Thymus (tissue), 11 donors: ENCODE measurements at regions not wholly inside any gene's neighbourhood (a gene's known extent, or its start where the extent isn't known, plus 50 kb on each side); places are given as distances from the start of the nearest gene placed in this dataset.
"Not testable (repeated sequence)": the region's sequence is repeated elsewhere in the genome, so short reads cannot be mapped to it uniquely, and the experiment has no call there.

ENCODE experiments used
- DNase-seq, 9 donors: peaks; one replicate each; pipeline ENCODE4 v3.0.0-alpha.2; 2013; ENCODE audit warnings: low spot score in 9 of 9, low read depth in 6 of 9, missing footprints in 1 of 9
- H3K27ac ChIP-seq, 2 donors: one replicate each; pipeline ENCODE4 v1.5.1; 2013; ENCODE audit warnings: control low read depth in 1 of 2, low read depth in 1 of 2, low read length in 1 of 2, mild to moderate bottlenecking in 1 of 2, moderate library complexity in 1 of 2
- H3K27me3 ChIP-seq, 2 donors: one replicate each; pipeline ENCODE4 v1.5.1; 2013; ENCODE audit warnings: low read length in 1 of 2; ENCODE audit not compliant: control insufficient read depth in 2 of 2, insufficient read depth in 1 of 2
- H3K36me3 ChIP-seq, 2 donors: one replicate each; pipeline ENCODE4 v1.5.1; 2013; ENCODE audit warnings: low read length in 1 of 2, mild to moderate bottlenecking in 1 of 2, moderate library complexity in 1 of 2; ENCODE audit not compliant: control insufficient read depth in 2 of 2, insufficient read depth in 2 of 2
- H3K4me1 ChIP-seq, 2 donors: one replicate each; pipeline ENCODE4 v1.5.1; 2013; ENCODE audit warnings: low read length in 2 of 2; ENCODE audit not compliant: control insufficient read depth in 2 of 2, insufficient read depth in 2 of 2
- H3K4me3 ChIP-seq, 2 donors: one replicate each; pipeline ENCODE4 v1.5.1; 2013; ENCODE audit warnings: low read length in 2 of 2, control low read depth in 1 of 2, mild to moderate bottlenecking in 1 of 2
- H3K9me3 ChIP-seq, 2 donors: one replicate each; pipeline ENCODE4 v1.5.1; 2013; ENCODE audit warnings: low read length in 1 of 2, mild to moderate bottlenecking in 1 of 2; ENCODE audit not compliant: control insufficient read depth in 2 of 2, insufficient read depth in 1 of 2
- WGBS: extraction: QIAGEN DNeasy Blood & Tissue Kit; methylation state at CpG from one replicate; pipeline ENCODE4 v1.1.7; 2013; 5-methylcytosine and 5-hydroxymethylcytosine counted together
- donor health status: healthy.

DNA sequence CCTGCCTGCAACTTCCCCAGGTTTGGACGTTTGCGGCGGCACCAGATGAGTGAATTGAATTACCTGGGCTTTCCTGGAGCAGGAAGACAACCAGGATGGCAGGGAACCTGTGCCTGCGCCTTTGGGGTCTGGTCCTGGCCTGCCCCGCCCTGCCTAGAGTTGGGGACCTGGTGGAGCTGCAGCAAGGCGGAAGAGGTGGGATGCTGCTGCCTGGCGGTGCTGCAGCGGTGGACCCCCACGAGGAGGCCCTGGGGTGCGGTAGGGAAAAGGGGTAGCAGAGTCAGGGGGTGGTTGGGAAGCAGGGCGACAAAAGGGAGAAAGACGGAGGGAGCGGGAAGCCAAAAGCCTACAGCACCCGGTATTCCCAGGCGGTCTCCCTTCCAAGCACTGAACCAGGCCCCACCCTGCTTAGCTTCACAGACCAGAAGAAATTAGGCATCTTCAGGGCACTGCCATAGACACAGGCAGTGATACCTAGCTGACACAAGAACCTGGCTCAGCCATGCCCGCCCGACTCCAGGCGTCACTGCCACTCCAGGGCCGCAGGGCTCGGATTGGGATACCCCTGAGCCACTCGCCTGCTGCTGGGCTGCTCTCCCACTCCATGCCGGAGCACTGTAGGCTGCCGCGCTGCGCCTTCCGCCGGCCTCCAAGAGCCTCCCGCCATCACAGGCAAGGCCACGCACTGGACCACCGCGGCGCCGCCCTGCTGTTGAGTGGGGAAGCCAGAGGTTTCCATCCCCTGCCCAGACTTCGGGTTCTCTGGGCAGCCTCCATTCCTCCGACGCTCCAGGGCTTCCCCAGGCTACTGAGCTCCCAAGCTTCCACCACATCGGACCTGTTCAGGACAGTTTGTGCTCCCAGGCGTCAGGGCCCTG lies 155.2 kb upstream of the ALG10B start:
- no peak overlapping the region for H3K4me3 ChIP-seq
- no peaks in the 10 kb centered on the region for H3K27me3 ChIP-seq
- no peaks in the 10 kb centered on the region for H3K36me3 ChIP-seq
- no peak overlapping the region for H3K27ac ChIP-seq
- no peaks in the 10 kb centered on the region for H3K4me1 ChIP-seq
- H3K9me3 ChIP-seq = peaks cover 27 to 83% of the 10 kb centered on the region in 2 donors
- no peak for DNase-seq
- WGBS = 93% methylated on average over 38 of the region's 38 CpGs

DNA sequence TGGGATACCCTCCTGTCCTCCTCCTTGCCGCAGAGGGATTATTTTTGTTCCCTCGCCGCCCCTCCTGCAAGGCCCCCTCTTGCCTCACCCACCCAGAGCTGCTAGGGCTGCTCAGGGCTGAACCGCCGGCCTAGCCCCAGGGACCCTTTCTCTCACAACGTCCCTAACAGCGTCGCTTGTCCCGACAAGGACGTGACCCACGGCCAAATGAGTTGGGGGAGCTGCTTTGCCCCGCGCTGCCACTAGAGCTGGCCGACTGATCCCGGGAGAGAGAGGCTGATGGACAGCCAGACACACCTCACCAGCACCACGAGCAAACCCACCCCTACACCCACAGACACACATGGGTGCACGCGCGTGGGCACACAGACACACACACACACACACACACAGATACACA lies 154.6 kb upstream of the ALG10B start:
- no peak overlapping the region for H3K4me3 ChIP-seq
- WGBS = 94% methylated on average over 19 of the region's 19 CpGs
- no peaks in the 10 kb centered on the region for H3K4me1 ChIP-seq
- DNase-seq = no peak
- peaks cover 23 to 79% of the 10 kb centered on the region in 2 donors for H3K9me3 ChIP-seq
- no peak overlapping the region for H3K27ac ChIP-seq
- H3K27me3 ChIP-seq = no peaks in the 10 kb centered on the region
- no peaks in the 10 kb centered on the region for H3K36me3 ChIP-seq

- H3K27ac ChIP-seq = no peak overlapping the region
- H3K4me3 ChIP-seq = no peak overlapping the region
- 94% methylated on average over 35 of the region's 35 CpGs for WGBS
- DNase-seq = no peak
- no peaks in the 10 kb centered on the region for H3K27me3 ChIP-seq
- H3K9me3 ChIP-seq = peaks cover 16 to 70% of the 10 kb centered on the region in 2 donors
- H3K4me1 ChIP-seq = no peaks in the 10 kb centered on the region
- H3K36me3 ChIP-seq = no peaks in the 10 kb centered on the region
Observed at GRCh38 chr12:38162708-38163441, 153.7 kb upstream of the ALG10B start.

DNA sequence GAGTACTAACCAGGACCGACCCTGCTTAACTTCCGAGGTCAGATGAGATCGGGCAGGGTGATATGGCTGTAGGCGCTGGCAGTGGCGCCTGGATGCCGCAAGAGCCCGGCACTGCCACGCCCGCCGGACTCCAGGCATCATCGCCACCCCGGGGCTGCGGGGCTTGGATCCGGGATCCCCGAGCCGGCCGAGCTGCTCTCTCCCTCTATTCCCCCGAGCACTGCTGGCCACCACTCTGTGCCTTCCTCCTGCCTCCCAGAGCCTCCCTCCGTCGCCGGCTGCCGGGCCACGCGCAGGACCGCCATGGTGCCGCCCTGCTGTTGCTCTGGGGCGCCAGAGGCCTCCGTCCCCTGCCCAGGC lies 153.2 kb upstream of the ALG10B start:
- Histone ChIP-seq H3K27ac (no peak overlapping the region), H3K36me3 (no peaks in the 10 kb centered on the region), H3K27me3 (no peaks in the 10 kb centered on the region), H3K4me1 (no peaks in the 10 kb centered on the region), H3K4me3 (no peak overlapping the region), H3K9me3 (peaks cover 13 to 65% of the 10 kb centered on the region in 2 donors)
- no peak for DNase-seq
- WGBS = 92% methylated on average over 28 of the region's 28 CpGs

DNA sequence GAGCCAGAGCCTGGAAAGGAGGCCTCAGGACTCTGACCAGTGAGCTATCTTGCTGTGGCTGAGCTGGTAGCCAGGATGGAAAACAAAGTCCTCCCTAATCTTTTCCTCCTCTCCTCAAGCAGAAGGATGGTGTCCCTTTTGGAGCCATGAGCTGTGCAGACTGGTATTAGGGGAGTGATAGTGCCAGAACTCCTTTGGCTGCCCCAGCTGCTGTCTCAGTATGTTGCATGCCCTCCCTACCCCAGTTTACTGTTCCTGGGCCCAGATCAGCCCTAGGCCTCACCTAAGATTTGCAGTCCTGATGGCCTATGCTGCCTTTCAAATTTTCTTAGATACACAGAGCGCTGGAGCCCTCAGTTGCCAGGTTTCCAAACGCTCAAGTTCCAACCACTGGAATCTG lies 150.3 kb upstream of the ALG10B start:
- Histone ChIP-seq H3K9me3 (peaks cover 7 to 37% of the 10 kb centered on the region in 2 donors), H3K27me3 (no peaks in the 10 kb centered on the region), H3K27ac (no peak overlapping the region), H3K4me1 (no peaks in the 10 kb centered on the region), H3K4me3 (no peak overlapping the region), H3K36me3 (no peaks in the 10 kb centered on the region)
- 85% methylated on average over 2 of the region's 2 CpGs for WGBS
- no peak for DNase-seq

DNA sequence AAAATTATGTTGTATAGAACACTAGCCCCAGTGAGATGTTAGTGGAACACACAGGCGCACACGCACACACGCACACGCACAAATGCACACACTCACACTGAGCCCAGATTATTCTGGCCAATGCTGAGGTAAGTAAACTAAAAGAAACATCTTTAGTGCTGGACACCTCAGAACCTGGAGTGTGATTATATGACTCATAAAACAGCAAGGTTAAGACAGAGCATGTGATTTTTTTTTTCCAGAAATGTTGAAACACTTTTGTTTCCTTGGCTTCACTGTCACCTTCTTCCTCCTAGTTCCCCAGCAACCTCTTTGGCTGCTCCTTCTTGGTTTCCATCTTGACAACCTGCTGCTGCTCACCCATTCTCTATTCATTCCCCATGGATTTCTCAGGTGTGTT lies 141.0 kb upstream of the ALG10B start:
- H3K27ac ChIP-seq = no peak overlapping the region
- H3K36me3 ChIP-seq = no peaks in the 10 kb centered on the region
- WGBS = 96% methylated on average over 4 of the region's 4 CpGs

DNA sequence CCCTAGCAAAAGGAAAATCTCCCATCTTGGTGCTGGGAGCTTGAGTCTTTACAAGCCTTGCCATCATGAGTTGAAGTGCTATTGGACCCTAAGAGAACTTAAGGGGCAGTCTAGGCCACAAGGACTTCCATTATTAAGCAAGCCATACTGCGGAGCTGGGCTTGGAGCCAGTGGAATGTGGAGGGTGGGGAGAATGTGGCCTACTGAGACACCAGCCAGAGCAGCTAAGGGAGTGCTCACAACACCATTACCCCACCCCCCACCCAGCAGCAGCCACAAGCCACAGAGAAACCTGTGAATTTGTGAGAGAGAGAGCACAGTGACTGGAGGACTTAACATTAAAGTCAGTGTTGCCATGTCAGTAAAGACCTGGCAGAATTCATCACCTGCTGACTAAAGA lies 133.0 kb upstream of the ALG10B start:
- not testable (repeated sequence) for H3K36me3 ChIP-seq
- 96% methylated on average over 1 of the region's 1 CpG for WGBS

More for the DNA sequence above, 141.0 kb upstream of the ALG10B start:
- Histone ChIP-seq H3K27me3 (no peaks in the 10 kb centered on the region), H3K9me3 (peaks cover 0 to 8% of the 10 kb centered on the region in 2 donors), H3K4me1 (no peaks in the 10 kb centered on the region), H3K4me3 (no peak overlapping the region)
- DNase-seq = no peak

GRCh38 chr12:38197286-38197685 lies 119.3 kb upstream of the ALG10B start:
- H3K4me3 ChIP-seq, DNase-seq, H3K36me3 ChIP-seq, H3K27ac ChIP-seq, H3K27me3 ChIP-seq, H3K4me1 ChIP-seq: not testable (repeated sequence)
- H3K9me3 ChIP-seq = peaks cover 0 to 15% of the 10 kb centered on the region in 2 donors
- WGBS = 83% methylated on average over 1 of the region's 1 CpG

More for the DNA sequence above, 133.0 kb upstream of the ALG10B start:
- H3K4me3 ChIP-seq, H3K27me3 ChIP-seq, DNase-seq, H3K9me3 ChIP-seq, H3K27ac ChIP-seq, H3K4me1 ChIP-seq: not testable (repeated sequence)
